ENCODE measurements at regions not wholly inside any gene's neighbourhood (a gene's known extent, or its start where the extent isn't known, plus 50 kb on each side); places are given as distances from the start of the nearest gene placed in this dataset.

DNA sequence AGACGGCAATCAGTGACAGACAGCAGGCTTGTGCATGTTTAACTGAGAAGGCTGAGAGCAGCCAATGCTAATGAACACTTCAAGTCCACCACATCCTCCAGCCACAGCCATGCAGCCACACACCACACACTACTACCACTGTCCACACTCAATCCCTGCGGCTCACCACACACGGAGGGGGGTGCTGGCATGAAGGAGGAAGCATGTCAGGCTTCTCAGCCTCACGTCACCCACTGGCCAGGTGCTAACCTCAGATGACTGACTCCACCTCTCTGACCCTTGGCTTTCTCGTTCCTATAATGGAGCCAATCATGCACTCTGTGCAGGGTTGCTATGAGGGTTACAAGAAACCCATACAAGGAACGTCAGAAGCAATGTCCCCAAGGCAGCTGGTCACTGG is 165.4 kb upstream of the RNF32 start:
- Histone ChIP-seq H3K79me2 (ENCODE audit: control insufficient read depth, insufficient read depth, low read length) (no peaks in the 10 kb centered on the region), H3K27ac (ENCODE audit: insufficient read depth, low read depth, low read length) (no peak overlapping the region), H3K4me1 (ENCODE audit: control insufficient read depth, extremely low read depth, insufficient read depth, low read length) (peaks cover 8% of the 10 kb centered on the region), H3K4me2 (ENCODE audit: insufficient read depth, low read length) (no peak overlapping the region), H3K4me3 (replicated peaks in 1 of 3; ENCODE audit: insufficient read depth in 1 of 3, low read depth in 1 of 3, low read length in 3 of 3) (no peak overlapping the region), H3K9ac (replicated peaks; ENCODE audit: extremely low read depth, insufficient read depth, low read length) (no peak overlapping the region), H3K27me3 (ENCODE audit: control insufficient read depth in 2 of 2, insufficient read depth in 2 of 2, low read length in 2 of 2) (no peaks in the 10 kb centered on the region), H4K20me1 (replicated peaks; ENCODE audit: control insufficient read depth, extremely low read depth, insufficient read depth, low read length) (no peaks in the 10 kb centered on the region), H3K9me3 (replicated peaks; ENCODE audit: control insufficient read depth, insufficient read depth, low read length) (no peaks in the 10 kb centered on the region), H2AFZ (ENCODE audit: low read depth, low read length) (no peak overlapping the region), H3K36me3 (ENCODE audit: control insufficient read depth in 2 of 2, extremely low read depth in 1 of 2, insufficient read depth in 2 of 2, low read length in 2 of 2) (no peaks in the 10 kb centered on the region), H3K9me1 (replicated peaks; ENCODE audit: control insufficient read depth, extremely low read depth, insufficient read depth, low read length) (no peaks in the 10 kb centered on the region)
- CTCF ChIA-PET: interaction anchor here (1.4 kb wide), 1 partner anchor 659 kb away, joined by 5 read pairs; no protein-coding TSS in a partner anchor
- POLR2A ChIA-PET: no interaction called here
- DNase-seq (ENCODE audit: low read depth, low spot score): no peak
- FAIRE-seq: no peak
- intact Hi-C loops (cut with micrococcal nuclease) (loop anchor here (10.0 kb wide), 1 partner anchor 130 kb away; no protein-coding TSS in a partner anchor), dilution Hi-C loops (cut with MboI; ENCODE audit: extremely low pct_ligation_motif_present, low sequenced_read_pairs) (no loop called here)
- no TSS peak for BruUV-seq (replicated peaks)
- TF ChIP-seq EZH2 (IDR thresholded peaks at IDR 0.05; ENCODE audit: borderline replicate concordance, low read depth, low read length, severe bottlenecking): no peak
- no peak for TF ChIP-seq GATA2 (IDR thresholded peaks at IDR 0.05; ENCODE audit: insufficient read depth, insufficient read length, low read depth, low read length)
- TF ChIP-seq, protein P1, sequence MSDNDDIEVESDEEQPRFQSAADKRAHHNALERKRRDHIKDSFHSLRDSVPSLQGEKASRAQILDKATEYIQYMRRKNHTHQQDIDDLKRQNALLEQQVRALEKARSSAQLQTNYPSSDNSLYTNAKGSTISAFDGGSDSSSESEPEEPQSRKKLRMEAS (IDR thresholded peaks at IDR 0.05; ENCODE audit: insufficient read depth, insufficient read length): no peak
- TF ChIP-seq POLR2A (IDR thresholded peaks at IDR 0.05; ENCODE audit: low read depth, low read length): no peak
- no peak for TF ChIP-seq POLR2AphosphoS5 (IDR thresholded peaks at IDR 0.05; ENCODE audit: insufficient read depth, low read depth, low read length)
- TF ChIP-seq, protein P2, sequence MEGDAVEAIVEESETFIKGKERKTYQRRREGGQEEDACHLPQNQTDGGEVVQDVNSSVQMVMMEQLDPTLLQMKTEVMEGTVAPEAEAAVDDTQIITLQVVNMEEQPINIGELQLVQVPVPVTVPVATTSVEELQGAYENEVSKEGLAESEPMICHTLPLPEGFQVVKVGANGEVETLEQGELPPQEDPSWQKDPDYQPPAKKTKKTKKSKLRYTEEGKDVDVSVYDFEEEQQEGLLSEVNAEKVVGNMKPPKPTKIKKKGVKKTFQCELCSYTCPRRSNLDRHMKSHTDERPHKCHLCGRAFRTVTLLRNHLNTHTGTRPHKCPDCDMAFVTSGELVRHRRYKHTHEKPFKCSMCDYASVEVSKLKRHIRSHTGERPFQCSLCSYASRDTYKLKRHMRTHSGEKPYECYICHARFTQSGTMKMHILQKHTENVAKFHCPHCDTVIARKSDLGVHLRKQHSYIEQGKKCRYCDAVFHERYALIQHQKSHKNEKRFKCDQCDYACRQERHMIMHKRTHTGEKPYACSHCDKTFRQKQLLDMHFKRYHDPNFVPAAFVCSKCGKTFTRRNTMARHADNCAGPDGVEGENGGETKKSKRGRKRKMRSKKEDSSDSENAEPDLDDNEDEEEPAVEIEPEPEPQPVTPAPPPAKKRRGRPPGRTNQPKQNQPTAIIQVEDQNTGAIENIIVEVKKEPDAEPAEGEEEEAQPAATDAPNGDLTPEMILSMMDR (IDR thresholded peaks at IDR 0.05; ENCODE audit: extremely low read depth in 1 of 2, insufficient read depth in 1 of 2, low read depth in 1 of 2, low read length in 2 of 2): no peak
- no peak for TF ChIP-seq JUN (IDR thresholded peaks at IDR 0.05; ENCODE audit: borderline replicate concordance, insufficient read depth, insufficient read length, low read depth)
- TF ChIP-seq MYC (IDR thresholded peaks at IDR 0.05; ENCODE audit: low read depth, low read length): no peak
- TF ChIP-seq FOS (IDR thresholded peaks at IDR 0.05; ENCODE audit: borderline replicate concordance, insufficient read depth, low read length): no peak
